IMR-90 (cell line): ENCODE measurements at regions not wholly inside any gene's neighbourhood (a gene's known extent, or its start where the extent isn't known, plus 50 kb on each side); places are given as distances from the start of the nearest gene placed in this dataset.

Experiments used
- ATAC-seq: fragments of 200-7000 bp; cut with Tn5 transposase; 2 replicates; pipeline ENCODE4 v1.9.1; 2020; ENCODE audit warnings: low read depth, mild to moderate bottlenecking, moderate library complexity
- BruUV-seq: library from RNA; stranded (reverse); fragments of 400-500 nt; replicated peaks from 2 replicates; lab custom pipeline; 2021; lab: Mats Ljungman, UMichigan
- CTCF ChIA-PET: fragments of 300-600 bp; formaldehyde crosslinking; extraction: SDS; loops from one replicate; lab custom pipeline; 2021; ENCODE audit warnings: antibody characterized with exemption; lab: Yijun Ruan, JAX
- POLR2A ChIA-PET: fragments of 300-600 bp; sonication (Branson Sonifier 250); formaldehyde crosslinking; loops from one replicate; lab custom pipeline; 2022; ENCODE audit warnings: antibody characterized with exemption; ENCODE audit not compliant: unreplicated experiment; lab: Charles Lee
- DNase-seq: peaks from one replicate; pipeline ENCODE4 v3.0.0; 2013
- H2AFZ ChIP-seq: replicated peaks from 2 replicates; pipeline ENCODE3; 2013; ENCODE audit warnings: low read length, mild to moderate bottlenecking; ENCODE audit not compliant: poor library complexity
- H2AK5ac ChIP-seq: 2 replicates; pipeline ENCODE4 v1.6.1; 2013; ENCODE audit warnings: low read depth, low read length, inconsistent platforms
- H2AK9ac ChIP-seq: replicated peaks from 2 replicates; pipeline ENCODE3; 2013; ENCODE audit warnings: mild to moderate bottlenecking, low read depth, low read length, moderate library complexity; ENCODE audit not compliant: poor library complexity
- H2BK120ac ChIP-seq: 2 replicates; pipeline ENCODE4 v1.6.1; 2013; ENCODE audit warnings: low read depth, low read length, inconsistent platforms
- H2BK15ac ChIP-seq: 3 replicates; pipeline ENCODE4 v1.6.1; 2013; ENCODE audit warnings: low read depth, low read length, inconsistent platforms
- H2BK20ac ChIP-seq: 2 replicates; pipeline ENCODE4 v1.6.1; 2013; ENCODE audit warnings: low read depth, mild to moderate bottlenecking, inconsistent platforms, low read length, moderate library complexity
- H2BK5ac ChIP-seq: 2 replicates; pipeline ENCODE4 v1.6.1; 2013; ENCODE audit warnings: mild to moderate bottlenecking, low read depth, low read length, inconsistent platforms; ENCODE audit not compliant: poor library complexity, severe bottlenecking
- H3K14ac ChIP-seq: replicated peaks from 2 replicates; pipeline ENCODE4 v1.6.1; 2013; ENCODE audit warnings: low read depth, low read length, inconsistent platforms
- H3K18ac ChIP-seq: 2 replicates; pipeline ENCODE4 v1.6.1; 2013; ENCODE audit warnings: low read depth, low read length, control low read depth
- H3K23ac ChIP-seq: 2 replicates; pipeline ENCODE4 v1.6.1; 2013; ENCODE audit warnings: low read depth, low read length, inconsistent platforms
- H3K27ac ChIP-seq: 2 replicates; pipeline ENCODE4 v1.5.1; 2013; ENCODE audit warnings: mild to moderate bottlenecking, control low read depth, low read length; ENCODE audit not compliant: insufficient read depth
- H3K27me3 ChIP-seq: 2 replicates; pipeline ENCODE4 v1.6.1; 2013; ENCODE audit warnings: low read length; ENCODE audit not compliant: control insufficient read depth, insufficient read depth
- H3K36me3 ChIP-seq: 2 replicates; pipeline ENCODE4 v1.6.1; 2013; ENCODE audit warnings: low read length, mixed read lengths; ENCODE audit not compliant: control insufficient read depth, insufficient read depth
- H3K4ac ChIP-seq: 2 replicates; pipeline ENCODE4 v1.6.1; 2013; ENCODE audit warnings: low read depth, low read length, inconsistent platforms
- H3K4me1 ChIP-seq: 2 replicates; pipeline ENCODE4 v1.6.1; 2013; ENCODE audit warnings: low read length, mixed read lengths; ENCODE audit not compliant: control insufficient read depth, insufficient read depth
- H3K4me2 ChIP-seq: 2 replicates; pipeline ENCODE4 v1.6.1; 2013; ENCODE audit warnings: low read depth, mild to moderate bottlenecking, control low read depth, low read length, moderate library complexity
- H3K4me3 ChIP-seq: 2 replicates; pipeline ENCODE4 v1.5.1; 2013; ENCODE audit warnings: low read depth, mild to moderate bottlenecking, control low read depth, low read length, moderate library complexity; ENCODE audit not compliant: insufficient read depth
- H3K56ac ChIP-seq: 2 replicates; pipeline ENCODE4 v1.6.1; 2013; ENCODE audit warnings: low read length, inconsistent platforms; ENCODE audit not compliant: insufficient read depth; ENCODE audit errors: extremely low read depth
- H3K79me1 ChIP-seq, 2 experiments: 2 replicates each; pipeline ENCODE4 v1.6.1; 2013; ENCODE audit warnings: low read length in 2 of 2, inconsistent platforms in 1 of 2, low read depth in 1 of 2
- H3K9ac ChIP-seq: 2 replicates; pipeline ENCODE4 v1.6.1; 2013; ENCODE audit warnings: low read depth, low read length, control low read depth
- H3K9me1 ChIP-seq: 2 replicates; pipeline ENCODE4 v1.6.1; 2013; ENCODE audit warnings: low read length, inconsistent platforms; ENCODE audit not compliant: insufficient read depth
- H3K9me3 ChIP-seq: 2 replicates; pipeline ENCODE4 v1.6.1; 2013; ENCODE audit warnings: low read length; ENCODE audit not compliant: control insufficient read depth, insufficient read depth
- H4K20me1 ChIP-seq: 2 replicates; pipeline ENCODE4 v1.6.1; 2013; ENCODE audit warnings: low read length, inconsistent platforms; ENCODE audit not compliant: insufficient read depth
- H4K5ac ChIP-seq: 2 replicates; pipeline ENCODE4 v1.6.1; 2013; ENCODE audit warnings: mild to moderate bottlenecking, low read depth, low read length, control low read depth
- H4K8ac ChIP-seq, 2 experiments: 2 replicates each; pipeline ENCODE4 v1.6.1; 2013; ENCODE audit warnings: low read depth in 2 of 2, low read length in 2 of 2, control low read depth in 1 of 2, inconsistent platforms in 1 of 2
- H4K91ac ChIP-seq: 2 replicates; pipeline ENCODE4 v1.6.1; 2013; ENCODE audit warnings: low read depth, low read length, inconsistent platforms; ENCODE audit not compliant: insufficient read depth
- BHLHE40 ChIP-seq: fragments of 150-350 bp; IDR thresholded peaks from 2 replicates; pipeline ENCODE4 v1.6.1; 2016; ENCODE audit warnings: mild to moderate bottlenecking, low read depth, low read length
- CEBPB ChIP-seq: IDR thresholded peaks from 2 replicates; pipeline ENCODE4 v1.6.1; 2012; ENCODE audit warnings: low read depth, low read length, improper control_type of control experiment
- CHD1 ChIP-seq: IDR thresholded peaks from 2 replicates; pipeline ENCODE4 v1.6.1; 2012; ENCODE audit warnings: low read depth, low read length, improper control_type of control experiment
- FOS ChIP-seq: fragments of 150-350 bp; IDR thresholded peaks from 2 replicates; pipeline ENCODE4 v1.6.1; 2016; ENCODE audit warnings: low read depth, low read length
- MAFK ChIP-seq: IDR thresholded peaks from 2 replicates; pipeline ENCODE4 v1.6.1; 2012; ENCODE audit warnings: low read depth, low read length, improper control_type of control experiment
- MAZ ChIP-seq: IDR thresholded peaks from 2 replicates; pipeline ENCODE4 v1.6.1; 2012; ENCODE audit warnings: low read depth, mild to moderate bottlenecking, low read length, improper control_type of control experiment, moderate library complexity, borderline replicate concordance
- MXI1 ChIP-seq: IDR thresholded peaks from 2 replicates; pipeline ENCODE4 v1.6.1; 2012; ENCODE audit warnings: low read depth, mild to moderate bottlenecking, low read length, moderate library complexity, borderline replicate concordance
- NFE2L2 ChIP-seq: fragments of 150-350 bp; IDR thresholded peaks from 2 replicates; pipeline ENCODE4 v1.6.1; 2016; ENCODE audit warnings: low read depth, mild to moderate bottlenecking, low read length
- POLR2A ChIP-seq: IDR thresholded peaks from 2 replicates; pipeline ENCODE4 v1.6.1; 2012; ENCODE audit warnings: mild to moderate bottlenecking, low read depth, low read length
- RAD21 ChIP-seq: IDR thresholded peaks from 2 replicates; pipeline ENCODE4 v1.6.1; 2012; ENCODE audit warnings: low read length, improper control_type of control experiment
- RCOR1 ChIP-seq: IDR thresholded peaks from 2 replicates; pipeline ENCODE4 v1.6.1; 2012; ENCODE audit warnings: mild to moderate bottlenecking, low read length, improper control_type of control experiment; ENCODE audit not compliant: insufficient replicate concordance
- RFX5 ChIP-seq: IDR thresholded peaks from 2 replicates; pipeline ENCODE4 v1.8.0; 2012; ENCODE audit warnings: low read depth, mild to moderate bottlenecking, low read length, moderate library complexity
- SMC3 ChIP-seq: fragments of 150-350 bp; IDR thresholded peaks from 2 replicates; pipeline ENCODE4 v1.6.1; 2016; ENCODE audit warnings: low read depth, mild to moderate bottlenecking, antibody characterized with exemption, low read length, moderate library complexity
- USF2 ChIP-seq: fragments of 150-350 bp; IDR thresholded peaks from 2 replicates; pipeline ENCODE4 v1.6.1; 2017; ENCODE audit warnings: mild to moderate bottlenecking, antibody characterized with exemption, low read length, low read depth
- WGBS, 2 experiments: methylation state at CpG; one replicate each; pipeline versions ENCODE4 v1.1.5 to v1.1.7; 2013; ENCODE audit warnings: missing lambda C conversion rate in 2 of 2; ENCODE audit not compliant: insufficient read length in 1 of 2; ENCODE audit errors: extremely low coverage in 2 of 2; 5-methylcytosine and 5-hydroxymethylcytosine counted together
- dilution Hi-C: fragments of 300-500 bp; cut with HindIII; formaldehyde crosslinking; loops from one replicate; pipeline ENCODE4 v1.14.3; 2018; ENCODE audit warnings: low sequenced_read_pairs; ENCODE audit not compliant: unreplicated experiment
- in situ Hi-C: fragments of 300-500 bp; cut with MboI; formaldehyde crosslinking; loops from 3 replicates; pipeline ENCODE4 v1.14.3; 2019; ENCODE audit warnings: low sequenced_read_pairs, inconsistent platforms, mixed read lengths
- intact Hi-C: fragments of 100-400 bp; cut with micrococcal nuclease; formaldehyde crosslinking; loops from 2 replicates; pipeline ENCODE4 v1.10.0; 2022
- TF ChIP-seq, protein P1 (sequence below): conservative IDR thresholded peaks from 2 replicates; pipeline ENCODE4 v1.5.1; 2012; ENCODE audit warnings: mild to moderate bottlenecking, low read depth, low read length, improper control_type of control experiment
- TF ChIP-seq, protein P2 (sequence below): fragments of 150-350 bp; IDR thresholded peaks from 2 replicates; pipeline ENCODE4 v1.6.1; 2016; ENCODE audit warnings: low read depth, mild to moderate bottlenecking, low read length, moderate library complexity, borderline replicate concordance

- intact Hi-C loops = no loop called here
- Histone ChIP-seq H3K4me3 (no peak overlapping the region), H2BK15ac (no peak overlapping the region), H3K4me1 (no peaks in the 10 kb centered on the region), H3K18ac (no peak overlapping the region), H3K9me1 (no peaks in the 10 kb centered on the region), H2AK9ac (no peak overlapping the region), H4K20me1 (no peaks in the 10 kb centered on the region), H2BK120ac (no peak overlapping the region), H2AK5ac (no peak overlapping the region), H3K79me1 (no peaks in the 10 kb centered on the region), H3K4me2 (no peak overlapping the region), H3K27ac (no peak overlapping the region), H3K27me3 (no peaks in the 10 kb centered on the region), H2BK5ac (no peak overlapping the region), H3K56ac (no peak overlapping the region), H3K14ac (no peak overlapping the region), H4K8ac (no peak overlapping the region), H2BK20ac (no peak overlapping the region), H3K4ac (no peak overlapping the region), H4K5ac (no peak overlapping the region), H4K91ac (no peak overlapping the region), H2AFZ (no peak overlapping the region), H3K36me3 (no peaks in the 10 kb centered on the region), H3K23ac (no peak overlapping the region), H3K9me3 (peaks cover 2% of the 10 kb centered on the region; the same call in 1 of the 2 replicates), H3K9ac (no peak overlapping the region)
- no peak for ATAC-seq
- POLR2A ChIA-PET = no interaction called here
- dilution Hi-C loops = no loop called here
- WGBS, 2 experiments = no CpG with 5 or more reads among the region's 2 CpGs
- no peak for DNase-seq
- CTCF ChIA-PET = interaction anchor here (0.7 kb wide), 1 partner anchor 502 kb away, joined by 3 read pairs; no protein-coding TSS in a partner anchor
- in situ Hi-C loops = no loop called here
- TF ChIP-seq RFX5 (no peak), POLR2A (no peak), CEBPB (no peak), FOS (no peak), RAD21 (no peak), NFE2L2 (no peak), BHLHE40 (no peak), CHD1 (no peak), MXI1 (no peak), SMC3 (no peak), MAZ (no peak), USF2 (no peak), MAFK (no peak), RCOR1 (no peak)
- TF ChIP-seq, protein P1, sequence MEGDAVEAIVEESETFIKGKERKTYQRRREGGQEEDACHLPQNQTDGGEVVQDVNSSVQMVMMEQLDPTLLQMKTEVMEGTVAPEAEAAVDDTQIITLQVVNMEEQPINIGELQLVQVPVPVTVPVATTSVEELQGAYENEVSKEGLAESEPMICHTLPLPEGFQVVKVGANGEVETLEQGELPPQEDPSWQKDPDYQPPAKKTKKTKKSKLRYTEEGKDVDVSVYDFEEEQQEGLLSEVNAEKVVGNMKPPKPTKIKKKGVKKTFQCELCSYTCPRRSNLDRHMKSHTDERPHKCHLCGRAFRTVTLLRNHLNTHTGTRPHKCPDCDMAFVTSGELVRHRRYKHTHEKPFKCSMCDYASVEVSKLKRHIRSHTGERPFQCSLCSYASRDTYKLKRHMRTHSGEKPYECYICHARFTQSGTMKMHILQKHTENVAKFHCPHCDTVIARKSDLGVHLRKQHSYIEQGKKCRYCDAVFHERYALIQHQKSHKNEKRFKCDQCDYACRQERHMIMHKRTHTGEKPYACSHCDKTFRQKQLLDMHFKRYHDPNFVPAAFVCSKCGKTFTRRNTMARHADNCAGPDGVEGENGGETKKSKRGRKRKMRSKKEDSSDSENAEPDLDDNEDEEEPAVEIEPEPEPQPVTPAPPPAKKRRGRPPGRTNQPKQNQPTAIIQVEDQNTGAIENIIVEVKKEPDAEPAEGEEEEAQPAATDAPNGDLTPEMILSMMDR = no peak
- TF ChIP-seq, protein P2, sequence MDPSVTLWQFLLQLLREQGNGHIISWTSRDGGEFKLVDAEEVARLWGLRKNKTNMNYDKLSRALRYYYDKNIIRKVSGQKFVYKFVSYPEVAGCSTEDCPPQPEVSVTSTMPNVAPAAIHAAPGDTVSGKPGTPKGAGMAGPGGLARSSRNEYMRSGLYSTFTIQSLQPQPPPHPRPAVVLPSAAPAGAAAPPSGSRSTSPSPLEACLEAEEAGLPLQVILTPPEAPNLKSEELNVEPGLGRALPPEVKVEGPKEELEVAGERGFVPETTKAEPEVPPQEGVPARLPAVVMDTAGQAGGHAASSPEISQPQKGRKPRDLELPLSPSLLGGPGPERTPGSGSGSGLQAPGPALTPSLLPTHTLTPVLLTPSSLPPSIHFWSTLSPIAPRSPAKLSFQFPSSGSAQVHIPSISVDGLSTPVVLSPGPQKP = no peak
- no TSS peak for BruUV-seq
Measured at GRCh38 chr4:148764720-148765119, 322.5 kb upstream of the NR3C2 start.
